Uterus (tissue), 3 donors: ENCODE measurements at regions not wholly inside any gene's neighbourhood (a gene's known extent, or its start where the extent isn't known, plus 50 kb on each side); places are given as distances from the start of the nearest gene placed in this dataset.

Source experiments
- DNase-seq, 2 donors: peaks; one replicate each; pipeline ENCODE4 v3.0.0-alpha.2; 2019 to 2020
- H3K27ac ChIP-seq, 2 donors: fragments of 200-600 bp; sonication (generic); 1 replicate in 1 of 2; 2 replicates in 1 of 2; pipeline ENCODE4 v1.5.1; 2016 to 2018
- H3K27me3 ChIP-seq, 2 donors: fragments of 200-600 bp; sonication (generic); one replicate each; pipeline ENCODE4 v1.5.1; 2018 to 2019; ENCODE audit warnings: control low read depth in 1 of 2
- H3K36me3 ChIP-seq, 2 donors: fragments of 200-600 bp; sonication (generic); one replicate each; pipeline ENCODE4 v1.5.1; 2019; ENCODE audit warnings: control low read depth in 1 of 2
- H3K4me1 ChIP-seq, 2 donors: fragments of 200-600 bp; sonication (generic); one replicate each; pipeline ENCODE4 v1.5.1; 2018 to 2019; ENCODE audit warnings: control low read depth in 1 of 2
- H3K4me3 ChIP-seq, 2 donors: fragments of 200-600 bp; sonication (generic); 1 replicate in 1 of 2; 2 replicates in 1 of 2; pipeline ENCODE4 v1.5.1; 2018 to 2019; ENCODE audit warnings: mild to moderate bottlenecking in 1 of 2
- H3K9me3 ChIP-seq, 2 donors: fragments of 200-600 bp; sonication (generic); one replicate each; pipeline ENCODE4 v1.5.1; 2019; ENCODE audit warnings: control low read depth in 1 of 2
- CTCF ChIP-seq, 4 experiments: fragments of 200-600 bp in 2 of 4; fragments of 450-650 bp in 2 of 4; sonication (generic) in 2 of 4; IDR thresholded peaks; one replicate each; pipeline ENCODE4 v1.5.1; 2016 to 2019; ENCODE audit warnings: antibody characterized with exemption in 4 of 4, mild to moderate bottlenecking in 2 of 4, moderate library complexity in 1 of 4
- POLR2A ChIP-seq, 2 donors: fragments of 450-650 bp; IDR thresholded peaks; one replicate each; pipeline ENCODE4 v1.6.1; 2016; ENCODE audit warnings: antibody characterized with exemption in 2 of 2, mild to moderate bottlenecking in 1 of 2, moderate library complexity in 1 of 2
- intact Hi-C: fragments of 100-400 bp; cut with DNase I; formaldehyde crosslinking; loops from one replicate; pipeline ENCODE4 v1.15.1; 2023; ENCODE audit warnings: low total_unique reads
- donor health status: DM: yes; HTN: yes; CAD: no.

- no peaks in the 10 kb centered on the region for H3K9me3 ChIP-seq
- intact Hi-C loops = no loop called here
- no peak overlapping the region for H3K27ac ChIP-seq
- no peak overlapping the region for H3K4me3 ChIP-seq
- H3K4me1 ChIP-seq = no peaks in the 10 kb centered on the region
- TF ChIP-seq POLR2A (IDR thresholded peaks at IDR 0.05) (no peak), CTCF (IDR thresholded peaks at IDR 0.05) (no peak)
- no peaks in the 10 kb centered on the region for H3K36me3 ChIP-seq
- no peak for DNase-seq
- H3K27me3 ChIP-seq = no peaks in the 10 kb centered on the region
Observed at GRCh38 chr1:29482991-29483390, 246.7 kb downstream of the PTPRU start.

GRCh38 chr1:29482064-29482463 lies 245.7 kb downstream of the PTPRU start:
- Histone ChIP-seq H3K4me3 (no peak overlapping the region), H3K36me3 (no peaks in the 10 kb centered on the region), H3K27ac (no peak overlapping the region), H3K9me3 (no peaks in the 10 kb centered on the region), H3K4me1 (no peaks in the 10 kb centered on the region), H3K27me3 (no peaks in the 10 kb centered on the region)
- intact Hi-C loops = no loop called here
- no peak for DNase-seq
- TF ChIP-seq CTCF (IDR thresholded peaks at IDR 0.05) (no peak), POLR2A (IDR thresholded peaks at IDR 0.05) (no peak)

GRCh38 chr1:29481031-29481430 lies 244.7 kb downstream of the PTPRU start:
- no peak for DNase-seq
- no peak overlapping the region for H3K4me3 ChIP-seq
- TF ChIP-seq POLR2A (IDR thresholded peaks at IDR 0.05) (no peak), CTCF (IDR thresholded peaks at IDR 0.05) (no peak)
- no peaks in the 10 kb centered on the region for H3K4me1 ChIP-seq
- intact Hi-C loops = no loop called here
- no peaks in the 10 kb centered on the region for H3K36me3 ChIP-seq
- H3K27me3 ChIP-seq = no peaks in the 10 kb centered on the region
- H3K27ac ChIP-seq = no peak overlapping the region
- no peaks in the 10 kb centered on the region for H3K9me3 ChIP-seq

- no peaks in the 10 kb centered on the region for H3K36me3 ChIP-seq
- no peaks in the 10 kb centered on the region for H3K9me3 ChIP-seq
- no peak overlapping the region for H3K4me3 ChIP-seq
- intact Hi-C loops = no loop called here
- DNase-seq = no peak
- TF ChIP-seq POLR2A (IDR thresholded peaks at IDR 0.05) (no peak), CTCF (IDR thresholded peaks at IDR 0.05) (no peak)
- no peaks in the 10 kb centered on the region for H3K4me1 ChIP-seq
- H3K27me3 ChIP-seq = no peaks in the 10 kb centered on the region
- no peak overlapping the region for H3K27ac ChIP-seq
Observed at GRCh38 chr1:29478879-29479278, 242.6 kb downstream of the PTPRU start.

- DNase-seq = no peak
- H3K4me1 ChIP-seq = no peaks in the 10 kb centered on the region
- H3K27me3 ChIP-seq = no peaks in the 10 kb centered on the region
- H3K9me3 ChIP-seq = no peaks in the 10 kb centered on the region
- no peaks in the 10 kb centered on the region for H3K36me3 ChIP-seq
- no peak for TF ChIP-seq POLR2A (IDR thresholded peaks at IDR 0.05)
- TF ChIP-seq CTCF (IDR thresholded peaks at IDR 0.05) = no peak
- no peak overlapping the region for H3K27ac ChIP-seq
- intact Hi-C loops = no loop called here
- H3K4me3 ChIP-seq = no peak overlapping the region
Observed at GRCh38 chr1:29478151-29478791, 241.9 kb downstream of the PTPRU start.
